ENCODE measurements at regions not wholly inside any gene's neighbourhood (a gene's known extent, or its start where the extent isn't known, plus 50 kb on each side); places are given as distances from the start of the nearest gene placed in this dataset.

DNA sequence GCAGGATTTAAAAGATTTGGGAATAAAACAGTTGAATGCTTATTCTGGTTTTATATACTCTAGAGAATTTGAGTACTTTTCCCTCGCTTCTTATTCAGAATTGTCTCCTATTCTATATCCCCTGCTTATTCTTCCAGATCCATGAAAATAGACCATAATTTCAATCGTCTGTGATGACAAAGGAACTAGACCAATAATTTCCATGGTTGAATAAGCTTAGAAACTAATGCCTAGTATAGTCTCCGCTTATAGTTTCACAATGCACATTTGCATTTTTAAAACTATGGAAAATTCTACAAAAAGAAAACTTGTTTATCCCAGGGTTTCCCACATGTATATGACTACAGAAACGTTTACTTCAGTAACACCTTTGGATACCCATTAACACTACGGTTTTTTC lies 247.4 kb upstream of the NR5A2 start:
- TF ChIP-seq, protein P1, sequence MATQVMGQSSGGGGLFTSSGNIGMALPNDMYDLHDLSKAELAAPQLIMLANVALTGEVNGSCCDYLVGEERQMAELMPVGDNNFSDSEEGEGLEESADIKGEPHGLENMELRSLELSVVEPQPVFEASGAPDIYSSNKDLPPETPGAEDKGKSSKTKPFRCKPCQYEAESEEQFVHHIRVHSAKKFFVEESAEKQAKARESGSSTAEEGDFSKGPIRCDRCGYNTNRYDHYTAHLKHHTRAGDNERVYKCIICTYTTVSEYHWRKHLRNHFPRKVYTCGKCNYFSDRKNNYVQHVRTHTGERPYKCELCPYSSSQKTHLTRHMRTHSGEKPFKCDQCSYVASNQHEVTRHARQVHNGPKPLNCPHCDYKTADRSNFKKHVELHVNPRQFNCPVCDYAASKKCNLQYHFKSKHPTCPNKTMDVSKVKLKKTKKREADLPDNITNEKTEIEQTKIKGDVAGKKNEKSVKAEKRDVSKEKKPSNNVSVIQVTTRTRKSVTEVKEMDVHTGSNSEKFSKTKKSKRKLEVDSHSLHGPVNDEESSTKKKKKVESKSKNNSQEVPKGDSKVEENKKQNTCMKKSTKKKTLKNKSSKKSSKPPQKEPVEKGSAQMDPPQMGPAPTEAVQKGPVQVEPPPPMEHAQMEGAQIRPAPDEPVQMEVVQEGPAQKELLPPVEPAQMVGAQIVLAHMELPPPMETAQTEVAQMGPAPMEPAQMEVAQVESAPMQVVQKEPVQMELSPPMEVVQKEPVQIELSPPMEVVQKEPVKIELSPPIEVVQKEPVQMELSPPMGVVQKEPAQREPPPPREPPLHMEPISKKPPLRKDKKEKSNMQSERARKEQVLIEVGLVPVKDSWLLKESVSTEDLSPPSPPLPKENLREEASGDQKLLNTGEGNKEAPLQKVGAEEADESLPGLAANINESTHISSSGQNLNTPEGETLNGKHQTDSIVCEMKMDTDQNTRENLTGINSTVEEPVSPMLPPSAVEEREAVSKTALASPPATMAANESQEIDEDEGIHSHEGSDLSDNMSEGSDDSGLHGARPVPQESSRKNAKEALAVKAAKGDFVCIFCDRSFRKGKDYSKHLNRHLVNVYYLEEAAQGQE (IDR thresholded peaks at IDR 0.05; ENCODE audit: insufficient replicate concordance, low read depth), result no peak
- TF ChIP-seq, protein P2, sequence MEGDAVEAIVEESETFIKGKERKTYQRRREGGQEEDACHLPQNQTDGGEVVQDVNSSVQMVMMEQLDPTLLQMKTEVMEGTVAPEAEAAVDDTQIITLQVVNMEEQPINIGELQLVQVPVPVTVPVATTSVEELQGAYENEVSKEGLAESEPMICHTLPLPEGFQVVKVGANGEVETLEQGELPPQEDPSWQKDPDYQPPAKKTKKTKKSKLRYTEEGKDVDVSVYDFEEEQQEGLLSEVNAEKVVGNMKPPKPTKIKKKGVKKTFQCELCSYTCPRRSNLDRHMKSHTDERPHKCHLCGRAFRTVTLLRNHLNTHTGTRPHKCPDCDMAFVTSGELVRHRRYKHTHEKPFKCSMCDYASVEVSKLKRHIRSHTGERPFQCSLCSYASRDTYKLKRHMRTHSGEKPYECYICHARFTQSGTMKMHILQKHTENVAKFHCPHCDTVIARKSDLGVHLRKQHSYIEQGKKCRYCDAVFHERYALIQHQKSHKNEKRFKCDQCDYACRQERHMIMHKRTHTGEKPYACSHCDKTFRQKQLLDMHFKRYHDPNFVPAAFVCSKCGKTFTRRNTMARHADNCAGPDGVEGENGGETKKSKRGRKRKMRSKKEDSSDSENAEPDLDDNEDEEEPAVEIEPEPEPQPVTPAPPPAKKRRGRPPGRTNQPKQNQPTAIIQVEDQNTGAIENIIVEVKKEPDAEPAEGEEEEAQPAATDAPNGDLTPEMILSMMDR (IDR thresholded peaks at IDR 0.05; ENCODE audit: insufficient read depth, low read length), result no peak

Measured in HL-60 (cell line).